ENCODE measurements at regions not wholly inside any gene's neighbourhood (a gene's known extent, or its start where the extent isn't known, plus 50 kb on each side); places are given as distances from the start of the nearest gene placed in this dataset.
"Not testable (repeated sequence)": the region's sequence is repeated elsewhere in the genome, so short reads cannot be mapped to it uniquely, and the experiment has no call there.

DNA sequence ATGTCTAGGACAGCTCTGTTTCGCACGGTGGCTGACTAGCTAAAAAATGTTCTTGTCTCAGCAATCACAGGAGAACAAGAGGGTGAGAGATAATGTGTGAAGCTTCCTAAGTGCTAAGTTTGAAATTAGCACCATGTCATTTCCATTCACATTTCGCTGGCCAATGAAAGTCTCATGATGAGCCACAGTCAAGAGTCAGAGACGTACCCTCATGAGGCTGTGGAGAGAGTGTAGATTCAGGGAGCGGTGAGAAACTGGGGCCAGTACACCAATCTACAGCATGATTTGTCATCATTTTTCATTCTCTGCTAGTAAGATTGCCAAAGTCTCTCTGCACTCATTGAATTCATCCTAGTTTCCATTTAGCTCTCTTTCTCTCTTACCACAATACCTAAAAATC lies 98.1 kb downstream of the FAM72C start:
- H3K4me1 Mint-ChIP-seq (ENCODE audit: unreplicated experiment); H3K36me3 Mint-ChIP-seq (ENCODE audit: unreplicated experiment); H3K27ac Mint-ChIP-seq (ENCODE audit: unreplicated experiment); H3K4me3 Mint-ChIP-seq (ENCODE audit: unreplicated experiment); H3K27me3 Mint-ChIP-seq (ENCODE audit: unreplicated experiment); H3K9me3 Mint-ChIP-seq (ENCODE audit: unreplicated experiment); DNase-seq (ENCODE audit: extremely low spot score, unreplicated experiment): not testable (repeated sequence)

DNA sequence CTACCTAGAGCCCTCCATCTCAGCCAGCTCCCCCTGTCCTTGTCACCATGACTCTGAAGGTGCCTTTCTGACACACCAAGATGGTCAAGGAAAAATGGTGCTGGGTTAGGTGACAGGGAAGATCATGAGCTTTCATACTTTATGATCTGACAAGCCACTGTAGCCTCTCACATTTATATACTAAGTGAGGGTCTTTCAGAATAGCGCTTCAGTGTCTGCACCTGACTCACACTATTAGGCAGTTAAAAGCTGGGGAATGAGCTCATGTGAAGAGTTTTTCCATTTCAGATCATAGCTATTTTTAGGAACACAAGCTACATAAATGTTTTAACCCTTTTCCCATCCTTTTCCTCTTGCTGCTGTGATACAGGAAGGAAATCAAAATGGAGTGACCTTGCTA lies 101.4 kb downstream of the FAM72C start:
- not testable (repeated sequence) for H3K4me1 Mint-ChIP-seq (ENCODE audit: unreplicated experiment); H3K27ac Mint-ChIP-seq (ENCODE audit: unreplicated experiment); H3K27me3 Mint-ChIP-seq (ENCODE audit: unreplicated experiment); H3K36me3 Mint-ChIP-seq (ENCODE audit: unreplicated experiment); H3K4me3 Mint-ChIP-seq (ENCODE audit: unreplicated experiment); H3K9me3 Mint-ChIP-seq (ENCODE audit: unreplicated experiment); DNase-seq (ENCODE audit: extremely low spot score, unreplicated experiment)

DNA sequence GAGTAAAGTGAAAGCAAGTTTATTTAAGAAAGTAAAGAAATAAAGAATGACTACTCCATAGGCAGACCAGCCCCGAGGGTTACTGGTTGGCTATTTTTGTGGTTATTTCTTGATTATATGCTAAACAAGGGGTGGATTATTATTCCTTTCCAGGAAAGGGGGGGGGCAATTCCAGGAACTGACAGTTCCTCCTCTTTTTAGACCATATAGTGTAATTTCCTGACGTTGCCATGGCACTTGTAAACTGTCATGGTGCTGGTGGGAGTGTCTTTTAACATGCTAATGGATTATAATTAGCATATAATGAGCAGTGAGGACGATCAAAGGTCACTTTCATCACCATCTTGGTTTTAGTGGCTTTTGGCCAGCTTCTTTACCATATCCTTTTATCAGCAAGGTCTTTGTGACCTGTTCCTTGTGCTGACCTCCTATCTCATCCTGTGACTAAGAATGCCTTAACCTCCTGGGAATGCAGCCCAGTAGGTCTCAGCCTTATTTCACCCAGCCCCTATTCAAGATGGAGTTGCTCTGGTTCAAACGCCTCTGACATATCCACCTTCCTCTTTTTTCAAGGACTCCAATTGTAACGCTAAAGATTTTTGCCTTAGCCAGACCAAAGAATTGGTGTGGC lies 104.1 kb downstream of the FAM72C start:
- not testable (repeated sequence) for DNase-seq (ENCODE audit: extremely low spot score, unreplicated experiment); H3K4me1 Mint-ChIP-seq (ENCODE audit: unreplicated experiment); H3K27ac Mint-ChIP-seq (ENCODE audit: unreplicated experiment); H3K9me3 Mint-ChIP-seq (ENCODE audit: unreplicated experiment); H3K27me3 Mint-ChIP-seq (ENCODE audit: unreplicated experiment); H3K4me3 Mint-ChIP-seq (ENCODE audit: unreplicated experiment); H3K36me3 Mint-ChIP-seq (ENCODE audit: unreplicated experiment)

DNA sequence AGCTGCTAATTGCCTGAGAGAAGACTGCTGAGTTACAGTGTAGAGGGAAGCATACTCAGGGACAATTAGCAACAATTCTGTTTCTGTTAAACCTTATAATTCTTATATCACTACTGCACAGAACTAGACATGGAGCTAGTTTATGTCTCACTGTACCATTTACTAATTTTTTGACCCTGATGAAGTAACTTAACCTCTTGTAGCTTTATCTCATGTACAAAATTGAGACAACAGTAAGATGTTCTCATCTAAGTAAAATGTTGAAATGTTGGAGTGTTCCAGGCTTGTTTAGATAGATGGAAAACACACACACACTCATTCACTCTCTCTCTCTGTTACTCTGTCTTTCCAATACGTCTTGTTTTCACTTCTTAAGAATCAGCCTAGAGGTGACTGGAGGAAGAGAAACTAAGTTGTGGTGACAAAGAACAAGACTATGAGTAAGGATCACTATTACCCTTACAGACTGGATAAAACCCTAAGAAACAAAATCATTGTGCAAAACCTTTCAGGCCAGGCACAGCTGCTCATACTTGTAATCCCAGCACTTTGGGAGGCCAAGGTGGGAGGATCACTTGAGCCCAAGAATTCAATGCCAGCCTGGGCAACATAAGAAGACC lies 107.8 kb downstream of the FAM72C start:
- H3K4me3 Mint-ChIP-seq (ENCODE audit: unreplicated experiment); H3K36me3 Mint-ChIP-seq (ENCODE audit: unreplicated experiment); H3K4me1 Mint-ChIP-seq (ENCODE audit: unreplicated experiment); H3K27me3 Mint-ChIP-seq (ENCODE audit: unreplicated experiment); H3K27ac Mint-ChIP-seq (ENCODE audit: unreplicated experiment); H3K9me3 Mint-ChIP-seq (ENCODE audit: unreplicated experiment); DNase-seq (ENCODE audit: extremely low spot score, unreplicated experiment): not testable (repeated sequence)

DNA sequence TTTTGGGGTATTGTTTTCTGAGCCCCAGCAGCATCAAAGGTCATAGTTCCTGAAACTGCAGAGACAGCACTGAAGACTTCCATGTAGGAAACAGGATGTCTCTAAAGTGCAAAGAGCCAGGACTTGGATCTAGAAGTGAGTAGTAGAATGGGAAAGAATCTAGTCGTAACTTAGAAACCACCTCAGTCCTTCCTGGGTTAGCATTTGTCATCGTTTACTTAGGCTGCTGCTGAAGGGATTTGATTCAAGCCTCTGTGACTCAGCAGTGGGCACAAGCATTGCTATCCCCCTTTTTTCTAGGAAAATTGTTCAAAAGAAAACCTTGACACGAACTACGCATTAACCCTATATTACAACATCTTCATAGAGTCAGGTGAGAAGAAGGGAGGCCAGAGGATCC lies 109.1 kb downstream of the FAM72C start:
- H3K4me1 Mint-ChIP-seq (ENCODE audit: unreplicated experiment); H3K36me3 Mint-ChIP-seq (ENCODE audit: unreplicated experiment); H3K27me3 Mint-ChIP-seq (ENCODE audit: unreplicated experiment); H3K4me3 Mint-ChIP-seq (ENCODE audit: unreplicated experiment); H3K9me3 Mint-ChIP-seq (ENCODE audit: unreplicated experiment); H3K27ac Mint-ChIP-seq (ENCODE audit: unreplicated experiment); DNase-seq (ENCODE audit: extremely low spot score, unreplicated experiment): not testable (repeated sequence)

DNA sequence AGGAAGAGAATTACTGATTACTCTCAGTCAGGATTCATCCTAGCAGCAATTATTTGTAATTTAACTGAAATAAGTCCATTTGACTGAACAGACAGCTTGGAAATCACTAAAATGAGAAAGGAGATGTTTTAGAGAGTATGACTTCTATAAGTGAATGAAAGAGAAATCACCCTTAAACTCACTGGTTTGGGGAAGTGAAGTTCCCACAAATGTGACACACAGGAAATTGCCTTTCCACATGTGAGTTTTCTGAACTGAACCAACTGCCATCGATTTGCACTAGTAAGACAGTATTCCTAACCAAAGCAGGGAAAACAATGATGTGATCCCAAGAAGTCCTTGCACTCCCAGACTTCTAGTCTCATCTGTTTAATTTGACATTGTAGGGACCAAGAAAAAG lies 110.5 kb downstream of the FAM72C start:
- not testable (repeated sequence) for H3K4me3 Mint-ChIP-seq (ENCODE audit: unreplicated experiment); H3K4me1 Mint-ChIP-seq (ENCODE audit: unreplicated experiment); H3K36me3 Mint-ChIP-seq (ENCODE audit: unreplicated experiment); H3K27me3 Mint-ChIP-seq (ENCODE audit: unreplicated experiment); DNase-seq (ENCODE audit: extremely low spot score, unreplicated experiment); H3K27ac Mint-ChIP-seq (ENCODE audit: unreplicated experiment); H3K9me3 Mint-ChIP-seq (ENCODE audit: unreplicated experiment)

DNA sequence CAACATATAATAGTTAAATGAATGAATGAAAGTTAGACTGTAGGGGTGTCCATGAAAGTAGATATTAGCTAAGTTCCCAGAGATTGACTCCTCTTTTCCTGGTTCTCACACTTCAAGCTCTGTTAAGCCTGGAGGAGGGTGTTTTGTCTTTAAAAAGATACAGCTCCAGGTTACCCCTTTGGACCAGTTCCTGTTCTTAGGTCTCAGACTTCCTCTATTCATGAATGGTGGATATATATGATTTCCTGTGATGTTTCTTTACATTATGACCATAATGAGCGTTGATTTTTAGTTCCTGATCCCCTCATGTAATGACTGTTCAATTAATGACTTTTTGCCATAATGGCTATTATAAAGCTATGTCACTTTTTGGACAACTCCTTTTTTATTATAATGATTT lies 115.9 kb downstream of the FAM72C start:
- peaks cover 10% of the 10 kb centered on the region for H3K9me3 Mint-ChIP-seq (ENCODE audit: unreplicated experiment)
- not testable (repeated sequence) for H3K4me1 Mint-ChIP-seq (ENCODE audit: unreplicated experiment); H3K4me3 Mint-ChIP-seq (ENCODE audit: unreplicated experiment); DNase-seq (ENCODE audit: extremely low spot score, unreplicated experiment); H3K27me3 Mint-ChIP-seq (ENCODE audit: unreplicated experiment); H3K27ac Mint-ChIP-seq (ENCODE audit: unreplicated experiment); H3K36me3 Mint-ChIP-seq (ENCODE audit: unreplicated experiment)

DNA sequence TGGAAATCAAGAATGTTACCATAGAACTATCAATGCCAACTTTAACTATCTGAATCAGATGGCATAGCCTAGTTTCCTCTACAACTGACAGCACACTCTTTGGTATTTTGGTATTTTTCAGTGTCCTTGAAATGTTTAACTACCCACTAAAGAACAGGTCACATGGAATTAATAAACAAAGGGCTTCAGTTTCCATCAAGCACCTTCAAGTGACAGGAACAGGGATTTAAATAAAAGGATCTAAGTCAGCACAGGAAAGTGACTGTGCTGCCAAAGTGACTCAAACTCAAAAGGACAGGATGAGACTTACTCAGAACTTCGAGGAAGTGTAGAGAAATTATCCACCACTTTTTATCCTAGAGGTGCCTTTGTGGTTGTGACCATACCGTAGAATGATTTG lies 117.7 kb downstream of the FAM72C start:
- DNase-seq (ENCODE audit: extremely low spot score, unreplicated experiment); H3K27ac Mint-ChIP-seq (ENCODE audit: unreplicated experiment); H3K36me3 Mint-ChIP-seq (ENCODE audit: unreplicated experiment); H3K27me3 Mint-ChIP-seq (ENCODE audit: unreplicated experiment); H3K4me1 Mint-ChIP-seq (ENCODE audit: unreplicated experiment); H3K4me3 Mint-ChIP-seq (ENCODE audit: unreplicated experiment): not testable (repeated sequence)
- H3K9me3 Mint-ChIP-seq (ENCODE audit: unreplicated experiment) = peaks cover 15% of the 10 kb centered on the region

DNA sequence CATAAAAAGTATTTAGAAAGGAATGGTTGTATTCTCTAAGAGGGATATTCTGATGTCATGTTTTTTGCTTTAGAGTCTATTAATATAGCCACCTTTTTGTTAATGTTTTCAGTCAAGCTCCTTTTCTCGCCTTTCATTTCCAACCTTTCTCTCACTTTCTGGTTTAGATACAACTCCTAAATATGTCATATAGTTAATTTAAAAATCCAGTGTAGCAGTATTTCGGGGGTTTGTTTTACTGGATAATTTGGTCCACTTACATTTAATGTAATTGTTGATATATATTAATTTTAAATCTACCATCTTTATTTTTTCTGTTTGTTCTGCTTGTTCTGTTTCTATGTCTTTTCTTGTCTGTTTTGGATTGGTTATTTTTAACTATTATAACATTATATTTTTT lies 121.1 kb downstream of the FAM72C start:
- not testable (repeated sequence) for H3K36me3 Mint-ChIP-seq (ENCODE audit: unreplicated experiment); H3K4me3 Mint-ChIP-seq (ENCODE audit: unreplicated experiment); H3K4me1 Mint-ChIP-seq (ENCODE audit: unreplicated experiment); DNase-seq (ENCODE audit: extremely low spot score, unreplicated experiment); H3K27ac Mint-ChIP-seq (ENCODE audit: unreplicated experiment); H3K27me3 Mint-ChIP-seq (ENCODE audit: unreplicated experiment)
- peaks cover 20% of the 10 kb centered on the region for H3K9me3 Mint-ChIP-seq (ENCODE audit: unreplicated experiment)

DNA sequence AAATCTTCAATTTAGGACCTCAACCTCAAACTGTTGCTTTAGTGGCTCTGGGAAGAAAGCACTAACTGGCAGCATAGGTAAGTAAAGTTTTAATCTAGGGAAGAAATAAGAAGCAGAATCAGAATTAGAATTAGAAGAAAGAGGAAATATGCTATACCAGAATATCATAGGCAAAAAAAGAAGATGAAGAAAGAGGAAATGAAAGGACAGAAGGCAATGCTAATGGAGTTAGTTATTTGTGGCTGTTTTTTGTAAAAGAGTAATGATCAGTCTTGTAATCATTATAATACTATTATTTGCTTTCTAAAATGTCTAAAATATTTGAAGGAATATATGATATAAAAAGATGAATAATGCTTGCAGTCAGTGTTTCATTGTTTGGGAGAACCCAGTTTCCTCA lies 122.9 kb downstream of the FAM72C start:
- H3K27me3 Mint-ChIP-seq (ENCODE audit: unreplicated experiment); H3K4me1 Mint-ChIP-seq (ENCODE audit: unreplicated experiment); H3K27ac Mint-ChIP-seq (ENCODE audit: unreplicated experiment); H3K36me3 Mint-ChIP-seq (ENCODE audit: unreplicated experiment); DNase-seq (ENCODE audit: extremely low spot score, unreplicated experiment); H3K4me3 Mint-ChIP-seq (ENCODE audit: unreplicated experiment): not testable (repeated sequence)
- H3K9me3 Mint-ChIP-seq (ENCODE audit: unreplicated experiment) = peaks cover 20% of the 10 kb centered on the region

DNA sequence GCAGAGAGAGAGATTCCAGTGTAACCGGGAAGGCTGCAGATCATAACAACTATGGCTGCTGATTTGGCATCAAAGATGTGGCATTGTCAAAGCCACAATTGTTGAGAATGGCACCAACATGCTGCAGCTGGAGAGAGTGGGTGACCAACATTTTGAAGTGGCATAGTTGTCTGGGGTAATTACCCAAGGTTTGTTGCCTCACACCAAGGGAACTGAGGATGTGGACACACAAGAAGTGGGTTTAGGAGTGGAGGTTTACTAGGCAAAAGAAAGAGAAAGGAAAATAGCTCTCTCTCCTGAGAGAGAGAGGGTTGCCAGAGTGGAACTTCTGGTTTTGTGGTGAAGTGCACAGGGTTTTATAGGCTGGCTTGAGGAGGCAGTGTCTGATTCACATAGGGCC lies 126.6 kb downstream of the FAM72C start:
- H3K36me3 Mint-ChIP-seq (ENCODE audit: unreplicated experiment); H3K9me3 Mint-ChIP-seq (ENCODE audit: unreplicated experiment); H3K27ac Mint-ChIP-seq (ENCODE audit: unreplicated experiment); H3K27me3 Mint-ChIP-seq (ENCODE audit: unreplicated experiment); H3K4me1 Mint-ChIP-seq (ENCODE audit: unreplicated experiment); DNase-seq (ENCODE audit: extremely low spot score, unreplicated experiment); H3K4me3 Mint-ChIP-seq (ENCODE audit: unreplicated experiment): not testable (repeated sequence)

DNA sequence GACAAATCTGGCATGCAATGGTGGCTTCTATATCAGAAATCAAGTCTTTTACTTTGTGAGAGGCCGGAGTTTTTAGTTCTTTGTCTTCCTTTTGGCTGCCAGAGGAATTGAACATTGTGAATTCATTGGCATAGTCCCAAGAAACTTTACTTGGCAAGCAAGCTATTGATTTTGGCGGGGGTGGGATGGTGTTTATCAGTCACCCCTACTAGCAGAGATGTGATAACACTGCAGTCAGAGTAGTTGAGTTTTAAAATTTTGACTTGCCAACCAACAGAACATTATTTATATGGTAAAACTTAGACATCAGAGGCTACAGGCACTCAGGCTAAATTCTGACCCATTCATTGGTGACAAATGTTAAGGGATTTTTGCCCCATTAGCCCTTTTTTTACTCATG lies 129.7 kb downstream of the FAM72C start:
- H3K27me3 Mint-ChIP-seq (ENCODE audit: unreplicated experiment); H3K4me1 Mint-ChIP-seq (ENCODE audit: unreplicated experiment); H3K9me3 Mint-ChIP-seq (ENCODE audit: unreplicated experiment); H3K27ac Mint-ChIP-seq (ENCODE audit: unreplicated experiment); H3K36me3 Mint-ChIP-seq (ENCODE audit: unreplicated experiment); H3K4me3 Mint-ChIP-seq (ENCODE audit: unreplicated experiment); DNase-seq (ENCODE audit: extremely low spot score, unreplicated experiment): not testable (repeated sequence)

DNA sequence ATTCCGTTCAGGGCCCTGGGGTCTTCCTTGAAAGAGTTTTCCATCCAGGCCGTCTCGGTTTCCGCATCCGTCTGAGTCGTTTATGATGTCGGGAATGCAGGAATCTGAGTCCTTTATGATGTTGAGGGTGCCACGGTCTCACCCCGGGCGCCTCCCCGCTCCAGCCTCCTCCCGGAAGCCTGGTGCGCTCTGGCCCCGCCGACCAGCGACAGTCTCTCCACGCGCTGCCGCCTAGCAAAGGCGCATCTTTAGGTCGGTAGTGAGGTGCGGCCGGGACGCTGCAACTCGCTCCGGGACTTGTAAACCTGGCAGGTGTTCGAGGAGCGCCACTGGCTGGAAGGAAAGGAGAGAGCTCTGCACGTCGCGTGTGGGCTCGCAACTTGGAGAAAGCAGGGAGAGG lies 132.6 kb downstream of the FAM72C start:
- not testable (repeated sequence) for H3K4me3 Mint-ChIP-seq (ENCODE audit: unreplicated experiment); H3K4me1 Mint-ChIP-seq (ENCODE audit: unreplicated experiment); H3K27ac Mint-ChIP-seq (ENCODE audit: unreplicated experiment); DNase-seq (ENCODE audit: extremely low spot score, unreplicated experiment); H3K27me3 Mint-ChIP-seq (ENCODE audit: unreplicated experiment); H3K9me3 Mint-ChIP-seq (ENCODE audit: unreplicated experiment); H3K36me3 Mint-ChIP-seq (ENCODE audit: unreplicated experiment)
